Liver (tissue), 8 donors: ENCODE measurements at regions not wholly inside any gene's neighbourhood (a gene's known extent, or its start where the extent isn't known, plus 50 kb on each side); places are given as distances from the start of the nearest gene placed in this dataset.

Experiments
- DNase-seq: peaks from one replicate; pipeline ENCODE4 v3.0.0-alpha.2; 2017; ENCODE audit warnings: low spot score
- H3K27ac ChIP-seq, 2 donors: one replicate each; pipeline ENCODE4 v1.7.0; 2013; ENCODE audit warnings: inconsistent platforms in 2 of 2, low read length in 2 of 2, control low read depth in 1 of 2, low read depth in 1 of 2, mild to moderate bottlenecking in 1 of 2
- H3K27me3 ChIP-seq, 4 donors: one replicate each; pipeline versions ENCODE4 v1.6.1 to v1.7.0; 2013; ENCODE audit warnings: low read length in 3 of 4, inconsistent platforms in 1 of 4, mild to moderate bottlenecking in 1 of 4, moderate library complexity in 1 of 4; ENCODE audit not compliant: control insufficient read depth in 4 of 4, insufficient read depth in 4 of 4
- H3K36me3 ChIP-seq, 4 donors: one replicate each; pipeline versions ENCODE4 v1.6.1 to v1.7.0; 2013; ENCODE audit warnings: low read length in 3 of 4, mild to moderate bottlenecking in 3 of 4, low read depth in 1 of 4, moderate library complexity in 1 of 4; ENCODE audit not compliant: control insufficient read depth in 4 of 4, insufficient read depth in 3 of 4
- H3K4me1 ChIP-seq, 4 donors: one replicate each; pipeline versions ENCODE4 v1.6.1 to v1.7.0; 2013; ENCODE audit warnings: low read length in 3 of 4, mild to moderate bottlenecking in 3 of 4, moderate library complexity in 1 of 4; ENCODE audit not compliant: control insufficient read depth in 4 of 4, insufficient read depth in 4 of 4
- H3K4me3 ChIP-seq, 3 donors: one replicate each; pipeline versions ENCODE4 v1.6.1 to v1.7.0; 2013; ENCODE audit warnings: low read length in 3 of 3, control low read depth in 1 of 3, low read depth in 1 of 3, mild to moderate bottlenecking in 1 of 3
- H3K9ac ChIP-seq, 2 donors: one replicate each; pipeline ENCODE4 v1.7.0; 2013; ENCODE audit warnings: low read length in 2 of 2, mild to moderate bottlenecking in 2 of 2, moderate library complexity in 2 of 2, control low read depth in 1 of 2, low read depth in 1 of 2
- H3K9me3 ChIP-seq, 4 donors: one replicate each; pipeline versions ENCODE4 v1.6.1 to v1.7.0; 2013; ENCODE audit warnings: low read length in 3 of 4; ENCODE audit not compliant: control insufficient read depth in 4 of 4
- ATF3 ChIP-seq: IDR thresholded peaks from 2 replicates; pipeline ENCODE4 v1.6.1; 2016; ENCODE audit warnings: antibody characterized with exemption
- CTCF ChIP-seq: fragments of 150-350 bp; IDR thresholded peaks from 2 replicates; pipeline ENCODE4 v1.5.1; 2017; ENCODE audit warnings: improper control_type of control experiment, low read depth, low read length; ENCODE audit not compliant: missing input control
- EGR1 ChIP-seq, 2 donors: IDR thresholded peaks; 2 replicates each; pipeline ENCODE4 v1.6.1; 2016 to 2018; ENCODE audit warnings: antibody characterized with exemption in 2 of 2, low read depth in 2 of 2
- FOXA1 ChIP-seq: IDR thresholded peaks from 2 replicates; pipeline ENCODE4 v1.6.1; 2016; ENCODE audit warnings: antibody characterized with exemption
- HNF4A ChIP-seq, 2 donors: conservative IDR thresholded peaks; 2 replicates each; pipeline ENCODE4 v1.6.1; 2016; ENCODE audit warnings: antibody characterized with exemption in 2 of 2, mild to moderate bottlenecking in 2 of 2
- MAX ChIP-seq: IDR thresholded peaks from 2 replicates; pipeline ENCODE4 v1.6.1; 2016; ENCODE audit warnings: antibody characterized with exemption
- NR2F2 ChIP-seq: IDR thresholded peaks from 2 replicates; pipeline ENCODE4 v1.6.1; 2016; ENCODE audit warnings: antibody characterized with exemption
- RAD21 ChIP-seq, 2 donors: IDR thresholded peaks; 2 replicates each; pipeline ENCODE4 v1.6.1; 2016; ENCODE audit warnings: antibody characterized with exemption in 2 of 2, mild to moderate bottlenecking in 2 of 2
- RXRA ChIP-seq, 2 donors: IDR thresholded peaks; 2 replicates each; pipeline ENCODE4 v1.6.1; 2017 to 2018; ENCODE audit warnings: antibody characterized with exemption in 2 of 2, mild to moderate bottlenecking in 1 of 2
- SP1 ChIP-seq: IDR thresholded peaks from 2 replicates; pipeline ENCODE4 v1.6.1; 2018; ENCODE audit warnings: antibody characterized with exemption, mild to moderate bottlenecking
- TAF1 ChIP-seq: conservative IDR thresholded peaks from 2 replicates; pipeline ENCODE4 v1.6.1; 2016; ENCODE audit warnings: antibody characterized with exemption, mild to moderate bottlenecking
- YY1 ChIP-seq: IDR thresholded peaks from 2 replicates; pipeline ENCODE4 v1.6.1; 2016; ENCODE audit warnings: antibody characterized with exemption, mild to moderate bottlenecking
- WGBS: extraction: QIAGEN DNeasy Blood & Tissue Kit; methylation state at CpG from one replicate; pipeline ENCODE4 v1.1.7; 2013; 5-methylcytosine and 5-hydroxymethylcytosine counted together
- TF ChIP-seq, protein P1 (sequence below): IDR thresholded peaks from 2 replicates; pipeline ENCODE4 v1.6.1; 2016; ENCODE audit warnings: antibody characterized with exemption, mild to moderate bottlenecking
- donor health status: healthy.
- donor health status: healthy.
- donor health status: healthy.
- donor health status: healthy.
- donor health status: healthy.

DNA sequence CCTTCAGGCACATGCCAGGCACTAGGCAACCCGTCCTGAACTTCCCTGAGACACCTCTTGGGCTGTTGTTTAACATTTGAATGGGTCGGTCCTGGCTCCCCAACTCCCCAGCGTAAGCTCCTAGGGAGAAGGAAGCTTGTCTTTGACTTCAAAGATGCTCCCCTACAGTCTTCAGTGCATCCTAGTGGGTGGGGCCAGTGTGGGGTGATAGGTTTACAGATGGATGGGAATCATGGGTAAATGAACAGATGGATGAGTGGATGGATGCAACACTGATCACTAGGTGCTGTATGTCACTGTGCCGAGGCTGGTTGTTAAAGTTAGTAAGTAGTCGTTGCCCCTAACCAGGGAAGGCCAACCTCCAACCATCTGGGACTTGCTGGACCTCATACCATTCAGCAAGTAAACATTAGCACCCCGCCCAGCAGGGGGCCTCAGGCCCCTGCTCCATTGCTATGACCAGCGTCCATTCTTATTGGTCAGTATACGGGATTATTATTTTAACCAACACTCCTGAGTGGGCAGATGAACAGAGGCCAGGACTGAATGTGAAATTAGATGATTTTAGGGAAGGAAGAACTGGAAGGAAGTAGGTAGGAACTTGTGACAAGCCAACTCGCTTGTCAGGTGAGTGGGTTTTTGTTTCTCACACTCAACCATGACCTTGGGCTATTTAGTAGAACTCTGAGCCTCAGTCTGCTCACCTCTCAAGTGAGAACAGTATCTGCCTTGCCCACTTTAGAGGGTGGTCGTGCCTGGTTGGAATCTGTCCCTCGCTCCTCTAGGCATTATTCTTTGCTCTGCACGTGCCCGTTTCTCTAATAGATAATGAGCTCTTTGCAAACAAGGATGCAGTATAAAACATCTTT is 82.9 kb upstream of the FOXP4 start:
- 48% methylated on average over 13 of the region's 13 CpGs for WGBS
- Histone ChIP-seq H3K27ac (no peak overlapping the region), H3K4me3 (no peak overlapping the region), H3K27me3 (no peaks in the 10 kb centered on the region), H3K4me1 (no peaks in the 10 kb centered on the region), H3K9ac (no peak overlapping the region), H3K9me3 (no peaks in the 10 kb centered on the region), H3K36me3 (no peaks in the 10 kb centered on the region)
- DNase-seq = peak; percentile 59
- TF ChIP-seq RAD21 (IDR thresholded peaks at IDR 0.05) (peak; percentile 95), CTCF (peak; percentile 64), EGR1 (IDR thresholded peaks at IDR 0.05; ENCODE audit: low read depth in 2 of 2) (no peak)

- Histone ChIP-seq H3K9ac (no peak overlapping the region), H3K4me3 (no peak overlapping the region), H3K4me1 (no peaks in the 10 kb centered on the region), H3K36me3 (no peaks in the 10 kb centered on the region), H3K27me3 (peaks cover 0 to under 1% (median 0%) of the 10 kb centered on the region in 4 donors), H3K27ac (no peak overlapping the region), H3K9me3 (no peaks in the 10 kb centered on the region)
- DNase-seq = no peak
- WGBS = 94% methylated on average over 3 of the region's 3 CpGs
- TF ChIP-seq NR2F2 = no peak
- TF ChIP-seq RXRA (IDR thresholded peaks at IDR 0.05) = no peak
- TF ChIP-seq, protein P1, sequence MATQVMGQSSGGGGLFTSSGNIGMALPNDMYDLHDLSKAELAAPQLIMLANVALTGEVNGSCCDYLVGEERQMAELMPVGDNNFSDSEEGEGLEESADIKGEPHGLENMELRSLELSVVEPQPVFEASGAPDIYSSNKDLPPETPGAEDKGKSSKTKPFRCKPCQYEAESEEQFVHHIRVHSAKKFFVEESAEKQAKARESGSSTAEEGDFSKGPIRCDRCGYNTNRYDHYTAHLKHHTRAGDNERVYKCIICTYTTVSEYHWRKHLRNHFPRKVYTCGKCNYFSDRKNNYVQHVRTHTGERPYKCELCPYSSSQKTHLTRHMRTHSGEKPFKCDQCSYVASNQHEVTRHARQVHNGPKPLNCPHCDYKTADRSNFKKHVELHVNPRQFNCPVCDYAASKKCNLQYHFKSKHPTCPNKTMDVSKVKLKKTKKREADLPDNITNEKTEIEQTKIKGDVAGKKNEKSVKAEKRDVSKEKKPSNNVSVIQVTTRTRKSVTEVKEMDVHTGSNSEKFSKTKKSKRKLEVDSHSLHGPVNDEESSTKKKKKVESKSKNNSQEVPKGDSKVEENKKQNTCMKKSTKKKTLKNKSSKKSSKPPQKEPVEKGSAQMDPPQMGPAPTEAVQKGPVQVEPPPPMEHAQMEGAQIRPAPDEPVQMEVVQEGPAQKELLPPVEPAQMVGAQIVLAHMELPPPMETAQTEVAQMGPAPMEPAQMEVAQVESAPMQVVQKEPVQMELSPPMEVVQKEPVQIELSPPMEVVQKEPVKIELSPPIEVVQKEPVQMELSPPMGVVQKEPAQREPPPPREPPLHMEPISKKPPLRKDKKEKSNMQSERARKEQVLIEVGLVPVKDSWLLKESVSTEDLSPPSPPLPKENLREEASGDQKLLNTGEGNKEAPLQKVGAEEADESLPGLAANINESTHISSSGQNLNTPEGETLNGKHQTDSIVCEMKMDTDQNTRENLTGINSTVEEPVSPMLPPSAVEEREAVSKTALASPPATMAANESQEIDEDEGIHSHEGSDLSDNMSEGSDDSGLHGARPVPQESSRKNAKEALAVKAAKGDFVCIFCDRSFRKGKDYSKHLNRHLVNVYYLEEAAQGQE = no peak
- TF ChIP-seq TAF1 = no peak
- no peak for TF ChIP-seq YY1
- no peak for TF ChIP-seq RAD21 (IDR thresholded peaks at IDR 0.05)
- TF ChIP-seq HNF4A (conservative IDR thresholded peaks at IDR 0.05) = no peak
- no peak for TF ChIP-seq SP1
- no peak for TF ChIP-seq EGR1 (IDR thresholded peaks at IDR 0.05; ENCODE audit: low read depth in 2 of 2)
- no peak for TF ChIP-seq ATF3
- TF ChIP-seq FOXA1 = no peak
- TF ChIP-seq CTCF = no peak
- TF ChIP-seq MAX = no peak
Measured at GRCh38 chr6:41464019-41464418, 82.2 kb upstream of the FOXP4 start.
